ENCODE measurements at regions not wholly inside any gene's neighbourhood (a gene's known extent, or its start where the extent isn't known, plus 50 kb on each side); places are given as distances from the start of the nearest gene placed in this dataset.
A peak's percentile ranks its signal among the peaks of the same experiment; 100 is the strongest.

GRCh38 chr6:139708337-139709199 is 334.1 kb upstream of the CITED2 start:
- Histone ChIP-seq H3K9me3 (ENCODE audit: insufficient read depth, low read depth) (peaks cover 3% of the 10 kb centered on the region; the same call in 1 of the 2 replicates), H3K4me3 (no peak overlapping the region)

GRCh38 chr6:139706912-139707311 is 332.5 kb upstream of the CITED2 start:
- Histone ChIP-seq H3K27ac (no peak overlapping the region), H3K4me2 (no peak overlapping the region), H3F3A (ENCODE audit: insufficient read depth, low read depth) (peaks cover 32% of the 10 kb centered on the region), H3K4me3 (no peak overlapping the region), H2AFZ (no peak overlapping the region), H3K36me3 (ENCODE audit: low read depth) (no peaks in the 10 kb centered on the region), H4K20me1 (ENCODE audit: insufficient read depth) (no peaks in the 10 kb centered on the region), H3K9me2 (ENCODE audit: insufficient read depth) (no peaks in the 10 kb centered on the region; the same call in 1 of the 2 replicates), H3K4me1 (replicated peaks; ENCODE audit: insufficient read depth) (peaks cover 32% of the 10 kb centered on the region), H3K79me2 (ENCODE audit: low read depth) (no peaks in the 10 kb centered on the region), H3K9me3 (ENCODE audit: insufficient read depth, low read depth) (peaks cover 3% of the 10 kb centered on the region; the same call in 1 of the 2 replicates), H3K27me3 (ENCODE audit: insufficient read depth, low read depth) (no peaks in the 10 kb centered on the region)
- POLR2A ChIA-PET (ENCODE audit: unreplicated experiment) = interaction anchor here (0.7 kb wide), 1 partner anchor 505 kb away, joined by 3 read pairs; no protein-coding TSS in a partner anchor
- no TSS peak for BruUV-seq (replicated peaks)
- intact Hi-C loops (cut with micrococcal nuclease; ENCODE audit: unreplicated experiment) = no loop called here
- DNase-seq = no peak
- CTCF ChIA-PET = no interaction called here
- no peak for TF ChIP-seq EZH2 (IDR thresholded peaks at IDR 0.05; ENCODE audit: low read depth)
- TF ChIP-seq CTCF (conservative IDR thresholded peaks at IDR 0.05) = no peak

More at GRCh38 chr6:139708337-139709199, 334.1 kb upstream of the CITED2 start:
- CTCF ChIA-PET = no interaction called here
- Histone ChIP-seq H3K79me2 (ENCODE audit: low read depth) (no peaks in the 10 kb centered on the region), H2AFZ (no peak overlapping the region), H3K36me3 (ENCODE audit: low read depth) (no peaks in the 10 kb centered on the region), H3K4me2 (peak overlapping the region; percentile 41), H3K4me1 (replicated peaks; ENCODE audit: insufficient read depth) (peaks cover 49% of the 10 kb centered on the region), H3K27ac (peak overlapping the region; percentile 58), H3F3A (ENCODE audit: insufficient read depth, low read depth) (peaks cover 39% of the 10 kb centered on the region), H3K9me2 (ENCODE audit: insufficient read depth) (no peaks in the 10 kb centered on the region), H3K27me3 (ENCODE audit: insufficient read depth, low read depth) (no peaks in the 10 kb centered on the region), H4K20me1 (ENCODE audit: insufficient read depth) (no peaks in the 10 kb centered on the region)
- TF ChIP-seq CTCF (conservative IDR thresholded peaks at IDR 0.05) = no peak
- no peak for TF ChIP-seq EZH2 (IDR thresholded peaks at IDR 0.05; ENCODE audit: low read depth)
- intact Hi-C loops (cut with micrococcal nuclease; ENCODE audit: unreplicated experiment) = loop anchor here (2.0 kb wide), 2 partner anchors 56 to 334 kb away; partner anchors contain the start of gene CITED2
- peak; percentile 41 to 94 for DNase-seq
- no TSS peak for BruUV-seq (replicated peaks)
- POLR2A ChIA-PET (ENCODE audit: unreplicated experiment) = interaction anchor here (0.6 to 1.0 kb wide), 6 partner anchors 45 to 882 kb away, joined by 3 to 5 read pairs (median 3); partner anchors contain the start of gene CITED2

- TF ChIP-seq EZH2 (IDR thresholded peaks at IDR 0.05; ENCODE audit: low read depth) = no peak
- H4K20me1 ChIP-seq (ENCODE audit: insufficient read depth) = no peaks in the 10 kb centered on the region
- POLR2A ChIA-PET (ENCODE audit: unreplicated experiment) = no interaction called here
- H3K36me3 ChIP-seq (ENCODE audit: low read depth) = no peaks in the 10 kb centered on the region
- H3K4me1 ChIP-seq (replicated peaks; ENCODE audit: insufficient read depth) = peaks cover 24% of the 10 kb centered on the region
- H3K4me3 ChIP-seq = no peak overlapping the region
- peaks cover 28% of the 10 kb centered on the region for H3F3A ChIP-seq (ENCODE audit: insufficient read depth, low read depth)
- intact Hi-C loops (cut with micrococcal nuclease; ENCODE audit: unreplicated experiment) = no loop called here
- peaks cover 3% of the 10 kb centered on the region; the same call in 1 of the 2 replicates for H3K9me3 ChIP-seq (ENCODE audit: insufficient read depth, low read depth)
- no peak overlapping the region for H3K27ac ChIP-seq
- no TSS peak for BruUV-seq (replicated peaks)
- no peak for DNase-seq
- no peaks in the 10 kb centered on the region; the same call in 1 of the 2 replicates for H3K9me2 ChIP-seq (ENCODE audit: insufficient read depth)
- H3K4me2 ChIP-seq = no peak overlapping the region
- CTCF ChIA-PET = no interaction called here
- H3K79me2 ChIP-seq (ENCODE audit: low read depth) = no peaks in the 10 kb centered on the region
- H2AFZ ChIP-seq = no peak overlapping the region
- no peaks in the 10 kb centered on the region for H3K27me3 ChIP-seq (ENCODE audit: insufficient read depth, low read depth)
These were observed 330.8 kb upstream of the CITED2 start for GRCh38 chr6:139705284-139705683.

Data from PC-9 (cell line).